Heart left ventricle (tissue), 13 donors: ENCODE measurements at regions not wholly inside any gene's neighbourhood (a gene's known extent, or its start where the extent isn't known, plus 50 kb on each side); places are given as distances from the start of the nearest gene placed in this dataset.

Experiments used
- POLR2A ChIP-seq, 2 donors: fragments of 450-650 bp; IDR thresholded peaks; one replicate each; pipeline ENCODE4 v1.6.1; 2017; ENCODE audit warnings: antibody characterized with exemption in 2 of 2, mild to moderate bottlenecking in 2 of 2, moderate library complexity in 2 of 2
- TF ChIP-seq, protein P1 (sequence below), 12 donors: fragments of 200-600 bp; sonication (generic) in 4 of 12; IDR thresholded peaks; one replicate each; pipeline versions ENCODE4 v1.5.0 to v1.8.0; 2018 to 2022; ENCODE audit warnings: antibody characterized with exemption in 12 of 12, mild to moderate bottlenecking in 5 of 12
- donor health status: ischemic (EF 13 %, LVEDD 7.1; RV severe dilation, severe dysfunction).
- donor health status: DM: no; HTN: yes; CAD: no.
- donor health status: DM: no; HTN: no; CAD: no.
- donor health status: ischemic (EF 25% LVEDD 6.9; RV normal size, moderate dysfunction).
- donor health status: ischemic (EF 25% LVEDD 5.7; RV mildly dilated, moderate dysfunction).
- donor health status: ischemic (EF 35%, LVEDD 5.7; RV mildly dilated, moderate dysfunction).
- donor health status: nonischemic (EF 11% LVEDD 7.7; RV severe dilation, severe dysfunction).
- donor health status: DM: yes; HTN: yes; CAD: no.
- donor health status: PGD.
- donor health status: ischemic (EF 29% LVEDD 5.4; RV normal size, mild dysfunction).
- donor health status: nonischemic (EF 23%, LVEDD 6.1; RV moderate dilation, normal function).

DNA sequence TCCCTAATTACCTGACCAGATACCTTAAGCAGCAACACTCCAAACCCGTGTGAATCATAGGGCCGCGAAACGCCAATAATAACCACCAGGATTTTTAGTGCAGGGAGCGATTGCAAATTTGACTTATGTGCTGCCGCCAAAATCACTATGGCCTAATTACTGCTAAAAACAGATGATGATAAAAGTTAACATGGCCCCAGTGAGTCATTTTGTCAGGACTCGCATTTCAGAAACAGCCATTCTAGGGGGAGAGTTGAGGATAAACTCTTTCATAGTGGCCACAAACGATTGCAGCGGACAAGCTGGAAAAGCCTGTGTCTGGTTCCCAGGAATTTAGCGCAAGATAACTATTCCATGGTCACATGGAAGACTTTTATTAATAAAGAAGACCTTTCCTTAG lies 103.4 kb downstream of the HLX start:
- TF ChIP-seq POLR2A (IDR thresholded peaks at IDR 0.05) = no peak
- TF ChIP-seq, protein P1, sequence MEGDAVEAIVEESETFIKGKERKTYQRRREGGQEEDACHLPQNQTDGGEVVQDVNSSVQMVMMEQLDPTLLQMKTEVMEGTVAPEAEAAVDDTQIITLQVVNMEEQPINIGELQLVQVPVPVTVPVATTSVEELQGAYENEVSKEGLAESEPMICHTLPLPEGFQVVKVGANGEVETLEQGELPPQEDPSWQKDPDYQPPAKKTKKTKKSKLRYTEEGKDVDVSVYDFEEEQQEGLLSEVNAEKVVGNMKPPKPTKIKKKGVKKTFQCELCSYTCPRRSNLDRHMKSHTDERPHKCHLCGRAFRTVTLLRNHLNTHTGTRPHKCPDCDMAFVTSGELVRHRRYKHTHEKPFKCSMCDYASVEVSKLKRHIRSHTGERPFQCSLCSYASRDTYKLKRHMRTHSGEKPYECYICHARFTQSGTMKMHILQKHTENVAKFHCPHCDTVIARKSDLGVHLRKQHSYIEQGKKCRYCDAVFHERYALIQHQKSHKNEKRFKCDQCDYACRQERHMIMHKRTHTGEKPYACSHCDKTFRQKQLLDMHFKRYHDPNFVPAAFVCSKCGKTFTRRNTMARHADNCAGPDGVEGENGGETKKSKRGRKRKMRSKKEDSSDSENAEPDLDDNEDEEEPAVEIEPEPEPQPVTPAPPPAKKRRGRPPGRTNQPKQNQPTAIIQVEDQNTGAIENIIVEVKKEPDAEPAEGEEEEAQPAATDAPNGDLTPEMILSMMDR (IDR thresholded peaks at IDR 0.05) = no peak
